K562 (cell line): ENCODE measurements at regions not wholly inside any gene's neighbourhood (a gene's known extent, or its start where the extent isn't known, plus 50 kb on each side); places are given as distances from the start of the nearest gene placed in this dataset.
A peak's percentile ranks its signal among the peaks of the same experiment; 100 is the strongest.

Experiments
- ATF7 ChIP-seq: fragments of 450-650 bp; IDR thresholded peaks from 2 replicates; pipeline ENCODE4 v1.7.1; 2014; ENCODE audit warnings: mild to moderate bottlenecking, moderate library complexity
- DIDO1 ChIP-seq: fragments of 450-650 bp; IDR thresholded peaks from 2 replicates; pipeline ENCODE4 v1.6.1; 2016; ENCODE audit warnings: low read depth, missing biosample characterization, missing genetic modification characterization
- ELK1 ChIP-seq: sonication (generic); formaldehyde crosslinking; IDR thresholded peaks from 2 replicates; pipeline ENCODE4 v1.8.1; 2022; ENCODE audit warnings: missing genetic modification reagents
- EZH2 ChIP-seq: IDR thresholded peaks from 2 replicates; pipeline ENCODE4 v1.6.1; 2012; ENCODE audit warnings: low read depth, mild to moderate bottlenecking, inconsistent platforms, low read length, borderline replicate concordance
- FOXK2 ChIP-seq, 2 experiments: fragments of 450-650 bp; IDR thresholded peaks in 1 of 2; conservative IDR thresholded peaks in 1 of 2; 2 replicates each; pipeline ENCODE4 v1.6.1; 2016; ENCODE audit warnings: low read depth in 2 of 2, mild to moderate bottlenecking in 1 of 2
- GABPB2 ChIP-seq: fragments of 250-450 bp; sonication (Bioruptor Pico); conservative IDR thresholded peaks from 2 replicates; pipeline ENCODE4 v1.5.1; 2021; ENCODE audit warnings: mild to moderate bottlenecking
- PYGO2 ChIP-seq: fragments of 450-650 bp; IDR thresholded peaks from 2 replicates; pipeline ENCODE4 v1.6.1; 2016; ENCODE audit warnings: mild to moderate bottlenecking, missing genetic modification characterization, moderate library complexity, missing compliant biosample characterization
- TFAM ChIP-seq: fragments of 250-450 bp; sonication (Bioruptor Pico); conservative IDR thresholded peaks from 2 replicates; pipeline ENCODE4 v1.5.0; 2021; ENCODE audit warnings: mild to moderate bottlenecking, moderate library complexity
- WHSC1 ChIP-seq: IDR thresholded peaks from one replicate; pipeline ENCODE4 v1.6.1; 2012; ENCODE audit warnings: low read length, control low read depth, inconsistent platforms
- ZBTB9 ChIP-seq: fragments of 450-650 bp; formaldehyde crosslinking; IDR thresholded peaks from 2 replicates; pipeline ENCODE4 v1.4.0; 2020; ENCODE audit warnings: mild to moderate bottlenecking, moderate library complexity
- ZFP36 ChIP-seq: fragments of 150-350 bp; IDR thresholded peaks from 2 replicates; pipeline ENCODE4 v1.6.1; 2018; ENCODE audit warnings: low read length, low read depth; ENCODE audit not compliant: partially characterized antibody
- ZNF263 ChIP-seq: sonication (generic); formaldehyde crosslinking; IDR thresholded peaks from 2 replicates; pipeline ENCODE4 v1.8.0; 2022; ENCODE audit warnings: mild to moderate bottlenecking, missing genetic modification reagents, borderline replicate concordance
- ZNF449 ChIP-seq: fragments of 250-450 bp; sonication (Bioruptor Pico); IDR thresholded peaks from 2 replicates; pipeline ENCODE4 v1.8.0; 2022; ENCODE audit warnings: moderate library complexity, mild to moderate bottlenecking, inconsistent platforms
- ZNF561 ChIP-seq: fragments of 450-650 bp; formaldehyde crosslinking; conservative IDR thresholded peaks from 2 replicates; pipeline ENCODE4 v1.4.0; 2020; ENCODE audit warnings: mild to moderate bottlenecking, moderate library complexity
- TF ChIP-seq, protein P1 (sequence below): IDR thresholded peaks from 2 replicates; pipeline ENCODE4 v1.6.1; 2011; ENCODE audit warnings: borderline replicate concordance, low read depth, mild to moderate bottlenecking, moderate library complexity, low read length; ENCODE audit not compliant: insufficient read depth, poor library complexity, severe bottlenecking
- TF ChIP-seq, protein P2 (sequence below): fragments of 450-650 bp; IDR thresholded peaks from 2 replicates; pipeline ENCODE4 v1.7.0; 2016; ENCODE audit warnings: borderline replicate concordance
- TF ChIP-seq, protein P3 (sequence below): fragments of 450-650 bp; formaldehyde crosslinking; IDR thresholded peaks from 2 replicates; pipeline ENCODE4 v1.4.0; 2022; ENCODE audit warnings: mild to moderate bottlenecking, moderate library complexity

DNA sequence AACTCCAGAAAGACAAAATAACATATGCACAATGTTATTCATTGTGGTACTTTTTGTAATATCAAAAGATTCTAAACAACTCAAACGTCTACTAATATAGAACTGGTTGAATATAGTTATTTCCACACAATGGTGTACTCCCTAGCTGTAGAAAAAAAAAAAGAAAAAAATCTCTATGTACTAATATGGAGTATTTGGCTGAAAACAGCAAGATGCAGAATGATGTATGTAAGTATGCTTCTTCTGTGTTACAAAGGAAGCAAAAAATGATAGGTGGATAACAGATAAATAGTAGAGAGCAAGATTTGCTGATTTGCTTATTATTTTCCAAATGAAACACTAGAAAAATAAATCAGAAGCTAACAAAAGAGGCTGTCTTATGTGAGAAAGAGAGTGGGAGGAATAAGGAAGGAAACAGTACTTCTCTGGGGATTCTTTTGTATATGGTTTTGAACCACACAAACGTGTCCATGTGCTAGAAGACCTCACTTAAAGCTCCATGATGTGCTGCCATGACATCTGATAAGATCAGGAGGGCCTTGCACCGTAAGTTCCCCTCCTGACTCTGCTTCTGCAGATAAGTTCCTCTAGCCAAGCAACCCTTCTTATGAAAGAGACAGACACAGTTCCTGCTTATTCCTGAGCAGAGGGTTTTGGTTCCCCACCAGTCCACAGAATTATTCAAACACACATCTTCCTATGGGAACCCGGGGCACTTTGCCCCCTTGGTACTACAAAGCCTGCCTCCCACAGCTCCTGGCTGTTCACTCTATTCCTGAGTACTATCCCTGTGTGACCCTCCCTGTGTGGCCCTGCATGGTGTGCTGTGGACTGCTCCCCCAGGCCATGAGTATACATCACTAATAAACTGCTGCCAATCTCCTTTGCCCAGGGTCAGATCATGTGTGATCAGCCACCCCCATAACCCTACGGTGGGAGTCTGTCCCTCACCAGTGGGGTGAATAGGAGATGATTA lies 159.1 kb downstream of the CCDC71L start (continued):
- TF ChIP-seq, protein P1, sequence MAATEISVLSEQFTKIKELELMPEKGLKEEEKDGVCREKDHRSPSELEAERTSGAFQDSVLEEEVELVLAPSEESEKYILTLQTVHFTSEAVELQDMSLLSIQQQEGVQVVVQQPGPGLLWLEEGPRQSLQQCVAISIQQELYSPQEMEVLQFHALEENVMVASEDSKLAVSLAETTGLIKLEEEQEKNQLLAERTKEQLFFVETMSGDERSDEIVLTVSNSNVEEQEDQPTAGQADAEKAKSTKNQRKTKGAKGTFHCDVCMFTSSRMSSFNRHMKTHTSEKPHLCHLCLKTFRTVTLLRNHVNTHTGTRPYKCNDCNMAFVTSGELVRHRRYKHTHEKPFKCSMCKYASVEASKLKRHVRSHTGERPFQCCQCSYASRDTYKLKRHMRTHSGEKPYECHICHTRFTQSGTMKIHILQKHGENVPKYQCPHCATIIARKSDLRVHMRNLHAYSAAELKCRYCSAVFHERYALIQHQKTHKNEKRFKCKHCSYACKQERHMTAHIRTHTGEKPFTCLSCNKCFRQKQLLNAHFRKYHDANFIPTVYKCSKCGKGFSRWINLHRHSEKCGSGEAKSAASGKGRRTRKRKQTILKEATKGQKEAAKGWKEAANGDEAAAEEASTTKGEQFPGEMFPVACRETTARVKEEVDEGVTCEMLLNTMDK, result no peak
- no peak for TF ChIP-seq ZNF263 (CRISPR knock-in tag)
- no peak for TF ChIP-seq ELK1 (CRISPR knock-in tag)
- no peak for TF ChIP-seq TFAM
- peak; percentile 69 for TF ChIP-seq DIDO1 (tag)
- TF ChIP-seq, protein P2, sequence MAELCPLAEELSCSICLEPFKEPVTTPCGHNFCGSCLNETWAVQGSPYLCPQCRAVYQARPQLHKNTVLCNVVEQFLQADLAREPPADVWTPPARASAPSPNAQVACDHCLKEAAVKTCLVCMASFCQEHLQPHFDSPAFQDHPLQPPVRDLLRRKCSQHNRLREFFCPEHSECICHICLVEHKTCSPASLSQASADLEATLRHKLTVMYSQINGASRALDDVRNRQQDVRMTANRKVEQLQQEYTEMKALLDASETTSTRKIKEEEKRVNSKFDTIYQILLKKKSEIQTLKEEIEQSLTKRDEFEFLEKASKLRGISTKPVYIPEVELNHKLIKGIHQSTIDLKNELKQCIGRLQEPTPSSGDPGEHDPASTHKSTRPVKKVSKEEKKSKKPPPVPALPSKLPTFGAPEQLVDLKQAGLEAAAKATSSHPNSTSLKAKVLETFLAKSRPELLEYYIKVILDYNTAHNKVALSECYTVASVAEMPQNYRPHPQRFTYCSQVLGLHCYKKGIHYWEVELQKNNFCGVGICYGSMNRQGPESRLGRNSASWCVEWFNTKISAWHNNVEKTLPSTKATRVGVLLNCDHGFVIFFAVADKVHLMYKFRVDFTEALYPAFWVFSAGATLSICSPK, result no peak
- TF ChIP-seq GABPB2, result no peak
- TF ChIP-seq PYGO2 (tag), result peak; percentile 72
- no peak for TF ChIP-seq ZNF449 (CRISPR knock-in tag)
- TF ChIP-seq ZBTB9 (CRISPR knock-in tag), result no peak
- TF ChIP-seq ATF7, result peak; percentile 73
- no peak for TF ChIP-seq WHSC1
- TF ChIP-seq, protein P3, sequence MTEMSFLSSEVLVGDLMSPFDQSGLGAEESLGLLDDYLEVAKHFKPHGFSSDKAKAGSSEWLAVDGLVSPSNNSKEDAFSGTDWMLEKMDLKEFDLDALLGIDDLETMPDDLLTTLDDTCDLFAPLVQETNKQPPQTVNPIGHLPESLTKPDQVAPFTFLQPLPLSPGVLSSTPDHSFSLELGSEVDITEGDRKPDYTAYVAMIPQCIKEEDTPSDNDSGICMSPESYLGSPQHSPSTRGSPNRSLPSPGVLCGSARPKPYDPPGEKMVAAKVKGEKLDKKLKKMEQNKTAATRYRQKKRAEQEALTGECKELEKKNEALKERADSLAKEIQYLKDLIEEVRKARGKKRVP (CRISPR knock-in tag), result peak; percentile 36; the same call in 1 of the 2 replicates
- TF ChIP-seq ZFP36, result no peak
- no peak for TF ChIP-seq EZH2
- TF ChIP-seq ZNF561 (CRISPR knock-in tag), result no peak
- TF ChIP-seq FOXK2 (conservative IDR thresholded peaks at IDR 0.05 in 1 of 2, IDR thresholded peaks at IDR 0.05 in 1 of 2; ENCODE audit: low read depth in 2 of 2), result 0 out of 4 replicates have a peak, but pooled peaks of 1 of the 2 experiments have one; percentile 43
